ENCODE measurements at regions not wholly inside any gene's neighbourhood (a gene's known extent, or its start where the extent isn't known, plus 50 kb on each side); places are given as distances from the start of the nearest gene placed in this dataset.
"Not testable (repeated sequence)": the region's sequence is repeated elsewhere in the genome, so short reads cannot be mapped to it uniquely, and the experiment has no call there.

GRCh38 chr12:47311568-47311967 is 231.8 kb upstream of the AMIGO2 start:
- H3K9me3 ChIP-seq (ENCODE audit: control insufficient read depth in 2 of 2, low read length in 2 of 2): peaks cover 0 to 2% of the 10 kb centered on the region in 2 donors
- H3K36me3 ChIP-seq (ENCODE audit: control insufficient read depth in 2 of 2, insufficient read depth in 2 of 2, low read length in 2 of 2): no peaks in the 10 kb centered on the region
- H3K27me3 ChIP-seq (ENCODE audit: control insufficient read depth in 1 of 2, insufficient read depth in 2 of 2, low read length in 2 of 2): peaks cover 0 to 2% of the 10 kb centered on the region in 2 donors
- no peak overlapping the region for H3K9ac ChIP-seq (ENCODE audit: low read length in 2 of 2)
- H3K4me1 ChIP-seq (ENCODE audit: control insufficient read depth, insufficient read depth, low read length): peaks cover 4% of the 10 kb centered on the region
- H3K27ac ChIP-seq (ENCODE audit: low read length): no peak overlapping the region
- H3K4me3 ChIP-seq (ENCODE audit: low read length in 2 of 2): no peak overlapping the region

- H3K4me1 ChIP-seq (ENCODE audit: control insufficient read depth, insufficient read depth, low read length): peaks cover 4% of the 10 kb centered on the region
- no peaks in the 10 kb centered on the region for H3K36me3 ChIP-seq (ENCODE audit: control insufficient read depth in 2 of 2, insufficient read depth in 2 of 2, low read length in 2 of 2)
- no peak overlapping the region for H3K27ac ChIP-seq (ENCODE audit: low read length)
- H3K4me3 ChIP-seq (ENCODE audit: low read length in 2 of 2): no peak overlapping the region
- H3K27me3 ChIP-seq (ENCODE audit: control insufficient read depth in 1 of 2, insufficient read depth in 2 of 2, low read length in 2 of 2): peaks cover 0 to 2% of the 10 kb centered on the region in 2 donors
- H3K9ac ChIP-seq (ENCODE audit: low read length in 2 of 2): no peak overlapping the region
- peaks cover 0 to 2% of the 10 kb centered on the region in 2 donors for H3K9me3 ChIP-seq (ENCODE audit: control insufficient read depth in 2 of 2, low read length in 2 of 2)
These were observed 231.3 kb upstream of the AMIGO2 start for GRCh38 chr12:47311010-47311409.

GRCh38 chr12:47308672-47309071 is 228.9 kb upstream of the AMIGO2 start:
- H3K27ac ChIP-seq (ENCODE audit: low read length): no peak overlapping the region
- no peak overlapping the region for H3K4me3 ChIP-seq (ENCODE audit: low read length in 2 of 2)
- peaks cover 0 to 2% of the 10 kb centered on the region in 2 donors for H3K27me3 ChIP-seq (ENCODE audit: control insufficient read depth in 1 of 2, insufficient read depth in 2 of 2, low read length in 2 of 2)
- H3K9ac ChIP-seq (ENCODE audit: low read length in 2 of 2): no peak overlapping the region
- H3K4me1 ChIP-seq (ENCODE audit: control insufficient read depth, insufficient read depth, low read length): peaks cover 4% of the 10 kb centered on the region
- H3K36me3 ChIP-seq (ENCODE audit: control insufficient read depth in 2 of 2, insufficient read depth in 2 of 2, low read length in 2 of 2): no peaks in the 10 kb centered on the region
- peaks cover 0 to 2% of the 10 kb centered on the region in 2 donors for H3K9me3 ChIP-seq (ENCODE audit: control insufficient read depth in 2 of 2, low read length in 2 of 2)

DNA sequence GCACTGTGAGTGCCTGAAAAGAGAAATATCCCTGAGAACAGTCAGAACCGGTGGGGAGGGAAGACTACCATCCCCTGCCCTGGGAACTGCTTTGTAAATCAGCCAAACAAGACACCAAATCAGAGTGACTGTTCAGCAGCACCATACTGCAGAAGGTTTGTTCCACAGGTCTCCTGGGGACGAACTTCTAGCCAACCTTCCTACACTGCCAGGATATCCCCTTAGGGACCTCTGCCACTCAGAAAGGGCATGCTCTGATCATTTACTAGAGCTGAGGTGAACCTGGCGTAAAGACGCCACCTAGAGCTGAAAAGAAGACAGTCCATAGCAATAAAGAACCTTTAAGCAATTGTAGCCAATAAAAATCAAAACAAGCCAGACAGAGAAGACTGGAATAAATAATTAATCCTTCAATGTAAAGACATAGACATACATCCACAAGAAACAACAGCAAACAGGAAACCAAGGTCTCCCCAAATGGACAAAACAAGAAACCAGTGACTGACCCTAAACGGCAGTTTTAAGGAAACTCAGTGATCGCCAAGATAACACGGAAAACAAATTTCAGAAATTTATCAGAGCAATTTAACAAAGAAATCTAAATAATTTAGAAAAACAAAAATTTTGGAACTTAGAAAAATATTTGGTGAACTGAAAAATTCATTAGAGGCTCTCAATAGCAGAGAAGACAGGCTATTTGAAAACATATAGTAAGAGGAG is 228.1 kb upstream of the AMIGO2 start:
- Histone ChIP-seq H3K9me3 (ENCODE audit: control insufficient read depth in 2 of 2, low read length in 2 of 2) (peaks cover 0 to 2% of the 10 kb centered on the region in 2 donors), H3K27me3 (ENCODE audit: control insufficient read depth in 1 of 2, insufficient read depth in 2 of 2, low read length in 2 of 2) (peaks cover 0 to 2% of the 10 kb centered on the region in 2 donors), H3K4me1 (ENCODE audit: control insufficient read depth, insufficient read depth, low read length) (peaks cover 4% of the 10 kb centered on the region), H3K36me3 (ENCODE audit: control insufficient read depth in 2 of 2, insufficient read depth in 2 of 2, low read length in 2 of 2) (no peaks in the 10 kb centered on the region), H3K27ac (ENCODE audit: low read length) (no peak overlapping the region), H3K4me3 (ENCODE audit: low read length in 2 of 2) (no peak overlapping the region), H3K9ac (ENCODE audit: low read length in 2 of 2) (no peak overlapping the region)

DNA sequence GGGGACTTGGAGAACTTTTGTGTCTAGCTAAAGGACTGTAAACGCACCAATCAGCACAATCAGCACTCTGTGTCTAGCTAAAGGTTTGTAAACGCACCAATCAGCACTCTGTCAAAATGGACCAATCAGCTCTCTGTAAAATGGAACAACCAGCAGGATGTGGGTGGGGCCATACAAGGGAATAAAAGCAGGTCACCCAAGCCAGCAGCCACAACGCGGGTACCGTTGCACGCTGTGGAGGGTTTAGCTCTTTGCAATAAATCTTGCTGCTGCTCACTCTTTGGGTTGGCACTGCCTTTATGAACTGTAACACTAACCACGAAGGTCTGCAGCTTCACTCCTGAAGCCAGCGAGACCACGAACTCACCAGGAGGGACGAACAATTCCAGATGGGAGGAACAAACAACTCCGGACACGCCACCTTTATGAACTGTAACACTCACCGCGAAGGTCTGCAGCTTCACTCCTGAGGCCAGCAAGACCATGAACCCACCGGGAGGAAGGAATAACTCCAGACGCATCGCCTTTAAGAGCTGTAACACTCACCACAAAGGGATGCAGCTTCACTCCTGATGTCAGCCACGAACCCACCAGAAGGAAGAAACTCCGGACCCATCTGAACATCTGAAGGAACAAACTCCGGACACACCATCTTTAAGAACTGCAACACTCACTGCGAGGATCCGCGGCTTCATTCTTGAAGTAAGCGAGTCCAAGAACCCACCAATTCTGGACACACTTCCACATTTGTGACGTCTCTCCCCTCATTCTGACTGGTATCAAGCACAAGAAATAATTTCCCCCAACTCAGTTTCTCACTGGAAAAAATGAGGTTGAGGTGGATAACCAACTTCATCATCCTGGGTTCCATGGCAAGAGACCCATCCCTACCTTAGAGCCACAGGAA is 227.3 kb upstream of the AMIGO2 start:
- not testable (repeated sequence) for H3K4me1 ChIP-seq (ENCODE audit: control insufficient read depth, insufficient read depth, low read length); H3K9ac ChIP-seq (ENCODE audit: low read length in 2 of 2); H3K4me3 ChIP-seq (ENCODE audit: low read length in 2 of 2); H3K36me3 ChIP-seq (ENCODE audit: control insufficient read depth in 2 of 2, insufficient read depth in 2 of 2, low read length in 2 of 2); H3K9me3 ChIP-seq (ENCODE audit: control insufficient read depth in 2 of 2, low read length in 2 of 2); H3K27ac ChIP-seq (ENCODE audit: low read length); H3K27me3 ChIP-seq (ENCODE audit: control insufficient read depth in 1 of 2, insufficient read depth in 2 of 2, low read length in 2 of 2)

DNA sequence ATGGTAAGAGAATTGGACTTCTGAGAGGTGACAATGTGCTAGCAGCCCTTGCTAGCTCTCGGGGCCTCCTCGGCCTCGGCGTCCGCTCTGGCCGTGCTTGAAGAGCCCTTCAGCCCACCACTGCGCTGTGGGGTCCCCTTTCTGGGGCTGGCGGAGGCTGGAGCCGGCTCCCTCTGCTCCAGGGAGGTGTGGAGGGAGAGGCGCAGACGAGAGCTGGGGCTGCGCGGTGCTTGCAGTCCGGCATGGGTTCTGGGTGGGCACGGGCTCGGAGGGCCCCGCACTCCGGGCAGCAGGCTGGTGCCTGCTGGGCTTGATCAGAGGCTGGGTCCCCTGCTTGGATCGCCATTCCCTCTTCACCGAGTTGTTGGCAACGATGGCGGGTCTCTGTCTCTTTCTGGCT is 226.4 kb upstream of the AMIGO2 start:
- peaks cover 0 to 2% of the 10 kb centered on the region in 2 donors for H3K27me3 ChIP-seq (ENCODE audit: control insufficient read depth in 1 of 2, insufficient read depth in 2 of 2, low read length in 2 of 2)
- peaks cover 0 to 2% of the 10 kb centered on the region in 2 donors for H3K9me3 ChIP-seq (ENCODE audit: control insufficient read depth in 2 of 2, low read length in 2 of 2)
- H3K9ac ChIP-seq (ENCODE audit: low read length in 2 of 2): no peak overlapping the region
- no peaks in the 10 kb centered on the region for H3K36me3 ChIP-seq (ENCODE audit: control insufficient read depth in 2 of 2, insufficient read depth in 2 of 2, low read length in 2 of 2)
- peaks cover 4% of the 10 kb centered on the region for H3K4me1 ChIP-seq (ENCODE audit: control insufficient read depth, insufficient read depth, low read length)
- H3K4me3 ChIP-seq (ENCODE audit: low read length in 2 of 2): no peak overlapping the region
- no peak overlapping the region for H3K27ac ChIP-seq (ENCODE audit: low read length)

- Histone ChIP-seq H3K36me3 (ENCODE audit: control insufficient read depth in 2 of 2, insufficient read depth in 2 of 2, low read length in 2 of 2) (no peaks in the 10 kb centered on the region), H3K4me1 (ENCODE audit: control insufficient read depth, insufficient read depth, low read length) (peaks cover 4% of the 10 kb centered on the region), H3K4me3 (ENCODE audit: low read length in 2 of 2) (no peak overlapping the region), H3K27ac (ENCODE audit: low read length) (no peak overlapping the region), H3K9me3 (ENCODE audit: control insufficient read depth in 2 of 2, low read length in 2 of 2) (no peaks in the 10 kb centered on the region), H3K27me3 (ENCODE audit: control insufficient read depth in 1 of 2, insufficient read depth in 2 of 2, low read length in 2 of 2) (peaks cover 0 to 2% of the 10 kb centered on the region in 2 donors), H3K9ac (ENCODE audit: low read length in 2 of 2) (no peak overlapping the region)
These were observed 225.7 kb upstream of the AMIGO2 start for GRCh38 chr12:47305464-47305863.

DNA sequence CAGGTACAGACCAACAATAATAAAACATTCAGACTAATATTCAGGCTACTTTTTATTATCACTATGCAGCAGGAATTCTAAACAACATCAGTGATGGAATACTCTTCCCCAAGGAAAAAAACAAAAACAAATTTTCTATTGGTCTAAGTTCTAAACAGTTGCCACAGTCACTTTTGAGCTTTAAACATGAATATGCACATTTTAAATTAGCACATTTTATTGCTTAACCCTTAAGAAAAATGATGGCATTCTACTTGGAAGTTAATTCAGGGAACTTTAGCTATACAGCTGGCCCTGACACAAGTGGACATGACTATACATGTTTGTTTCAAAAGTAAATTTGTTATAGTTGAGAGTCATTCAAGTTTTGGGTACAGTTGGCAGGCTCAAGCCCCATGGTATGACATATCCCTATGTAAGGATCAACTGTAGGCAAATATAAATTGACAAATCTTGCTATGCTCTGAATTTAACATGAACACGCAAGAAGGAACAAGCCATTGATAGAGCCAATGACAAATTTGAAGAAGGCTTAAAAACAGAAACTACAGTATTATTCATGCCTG is 224.3 kb upstream of the AMIGO2 start:
- H3K36me3 ChIP-seq (ENCODE audit: control insufficient read depth in 2 of 2, insufficient read depth in 2 of 2, low read length in 2 of 2): no peaks in the 10 kb centered on the region
- H3K9ac ChIP-seq (ENCODE audit: low read length in 2 of 2): no peak overlapping the region
- no peak overlapping the region for H3K4me3 ChIP-seq (ENCODE audit: low read length in 2 of 2)
- peaks cover 0 to 2% of the 10 kb centered on the region in 2 donors for H3K27me3 ChIP-seq (ENCODE audit: control insufficient read depth in 1 of 2, insufficient read depth in 2 of 2, low read length in 2 of 2)
- no peak overlapping the region for H3K27ac ChIP-seq (ENCODE audit: low read length)
- peaks cover 4% of the 10 kb centered on the region for H3K4me1 ChIP-seq (ENCODE audit: control insufficient read depth, insufficient read depth, low read length)
- no peaks in the 10 kb centered on the region for H3K9me3 ChIP-seq (ENCODE audit: control insufficient read depth in 2 of 2, low read length in 2 of 2)

DNA sequence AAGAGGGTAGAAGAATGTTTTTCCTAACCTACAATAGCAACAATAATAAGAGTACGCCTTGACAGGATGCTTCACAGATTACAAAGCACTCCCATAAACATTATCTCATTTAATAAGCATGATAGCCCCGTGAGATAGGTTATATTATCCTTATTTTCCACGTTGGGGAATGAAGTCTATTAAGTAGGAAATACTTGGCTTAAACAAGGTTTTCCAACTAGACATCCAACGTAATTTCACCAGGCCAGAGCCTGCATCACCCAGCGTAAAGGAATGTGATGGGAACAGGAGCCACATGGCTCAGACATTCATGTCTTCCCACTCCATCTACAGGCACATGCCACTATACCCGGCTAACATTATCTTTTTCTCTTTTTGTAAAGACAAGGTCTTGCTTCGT is 223.4 kb upstream of the AMIGO2 start:
- Histone ChIP-seq H3K9ac (ENCODE audit: low read length in 2 of 2) (no peak overlapping the region), H3K4me3 (ENCODE audit: low read length in 2 of 2) (no peak overlapping the region), H3K36me3 (ENCODE audit: control insufficient read depth in 2 of 2, insufficient read depth in 2 of 2, low read length in 2 of 2) (no peaks in the 10 kb centered on the region), H3K9me3 (ENCODE audit: control insufficient read depth in 2 of 2, low read length in 2 of 2) (no peaks in the 10 kb centered on the region), H3K27ac (ENCODE audit: low read length) (no peak overlapping the region), H3K4me1 (ENCODE audit: control insufficient read depth, insufficient read depth, low read length) (peaks cover 4% of the 10 kb centered on the region), H3K27me3 (ENCODE audit: control insufficient read depth in 1 of 2, insufficient read depth in 2 of 2, low read length in 2 of 2) (peaks cover 0 to 2% of the 10 kb centered on the region in 2 donors)

GRCh38 chr12:47302111-47302671 is 222.4 kb upstream of the AMIGO2 start:
- H3K36me3 ChIP-seq (ENCODE audit: control insufficient read depth in 2 of 2, insufficient read depth in 2 of 2, low read length in 2 of 2): no peaks in the 10 kb centered on the region
- H3K4me1 ChIP-seq (ENCODE audit: control insufficient read depth, insufficient read depth, low read length): no peaks in the 10 kb centered on the region
- no peak overlapping the region for H3K27ac ChIP-seq (ENCODE audit: low read length)
- H3K9ac ChIP-seq (ENCODE audit: low read length in 2 of 2): no peak overlapping the region
- H3K27me3 ChIP-seq (ENCODE audit: control insufficient read depth in 1 of 2, insufficient read depth in 2 of 2, low read length in 2 of 2): no peaks in the 10 kb centered on the region
- H3K4me3 ChIP-seq (ENCODE audit: low read length in 2 of 2): no peak overlapping the region
- no peaks in the 10 kb centered on the region for H3K9me3 ChIP-seq (ENCODE audit: control insufficient read depth in 2 of 2, low read length in 2 of 2)
